K562 (cell line): ENCODE measurements at regions not wholly inside any gene's neighbourhood (a gene's known extent, or its start where the extent isn't known, plus 50 kb on each side); places are given as distances from the start of the nearest gene placed in this dataset.

ENCODE experiments used
- ATAC-seq: fragments of 200-7000 bp; cut with Tn5 transposase; 3 replicates; pipeline ENCODE4 v1.9.1; 2020; ENCODE audit warnings: moderate library complexity
- BruUV-seq: library from RNA; stranded (reverse); fragments of 400-500 nt; replicated peaks from 2 replicates; lab custom pipeline; 2021; lab: Mats Ljungman, UMichigan
- CTCF ChIA-PET: fragments of 300-600 bp; formaldehyde crosslinking; extraction: SDS; loops from one replicate; lab custom pipeline; 2021; ENCODE audit warnings: low intra/inter-chr PET ratio; lab: Yijun Ruan, JAX
- POLR2A ChIA-PET: fragments of 300-600, 350-650 bp; sonication (Branson Sonifier 250); formaldehyde crosslinking; extraction: SDS; loops from one replicate; lab custom pipeline; 2021; ENCODE audit warnings: antibody characterized with exemption, inconsistent platforms; lab: Yijun Ruan, JAX
- DNase-seq, 4 experiments: peaks; one replicate each; pipeline versions ENCODE4 v3.0.0 to v3.0.0-alpha.2; 2011 to 2018; ENCODE audit warnings: low spot score in 3 of 4, mixed read lengths in 3 of 4; ENCODE audit errors: extremely low read depth in 1 of 4
- FAIRE-seq: peaks from 2 replicates; lab custom pipeline; 2011; peaks lifted over from hg19 to GRCh38; lab: Jason Lieb, UNC
- H2AFZ ChIP-seq: 2 replicates; pipeline ENCODE4 v1.6.0; 2011; ENCODE audit warnings: low read depth, low read length, control low read depth, inconsistent platforms
- H3K27ac ChIP-seq: fragments of 200-600 bp; 3 replicates; pipeline ENCODE4 v1.8.0; 2011; ENCODE audit warnings: low read depth, mild to moderate bottlenecking, control low read depth, inconsistent platforms, low read length, moderate library complexity, mixed read lengths; ENCODE audit errors: extremely low read depth
- H3K27me3 ChIP-seq, 2 experiments: fragments of 300-600 bp in 1 of 2; 2 replicates in 1 of 2; 3 replicates in 1 of 2; pipeline versions ENCODE4 v1.6.0 to v1.8.0; 2011; ENCODE audit warnings: inconsistent platforms in 2 of 2, low read length in 2 of 2, mild to moderate bottlenecking in 1 of 2, mixed read lengths in 1 of 2, moderate library complexity in 1 of 2; ENCODE audit not compliant: control insufficient read depth in 2 of 2, insufficient read depth in 2 of 2
- H3K36me3 ChIP-seq: fragments of 300-600 bp; 3 replicates; pipeline ENCODE4 v1.8.0; 2011; ENCODE audit warnings: mild to moderate bottlenecking, low read length, inconsistent platforms; ENCODE audit not compliant: control insufficient read depth, insufficient read depth
- H3K4me1 ChIP-seq, 2 experiments: fragments of 200-600 bp in 1 of 2; replicated peaks in 1 of 2; 2 replicates in 1 of 2; 3 replicates in 1 of 2; pipeline versions ENCODE4 v1.5.1 to v1.8.0; 2011; ENCODE audit warnings: inconsistent platforms in 2 of 2, low read length in 2 of 2, mild to moderate bottlenecking in 1 of 2, mixed read lengths in 1 of 2, moderate library complexity in 1 of 2; ENCODE audit not compliant: control insufficient read depth in 2 of 2, insufficient read depth in 2 of 2
- H3K4me2 ChIP-seq: 2 replicates; pipeline ENCODE4 v1.6.1; 2011; ENCODE audit warnings: low read length, control low read depth, inconsistent platforms, mixed read lengths; ENCODE audit not compliant: insufficient read depth
- H3K4me3 ChIP-seq: fragments of 200-600 bp; sonication (generic), shearing (Covaris generic); 2 replicates; pipeline ENCODE4 v1.5.1; 2016; ENCODE audit warnings: control low read depth, inconsistent platforms
- H3K79me2 ChIP-seq: fragments of 200-600 bp; 3 replicates; pipeline ENCODE4 v1.8.0; 2011; ENCODE audit warnings: low read length, inconsistent platforms; ENCODE audit not compliant: control insufficient read depth, insufficient read depth
- H3K9ac ChIP-seq, 2 experiments: 2 replicates each; pipeline versions ENCODE4 v1.6.0 to v1.6.1; 2011; ENCODE audit warnings: low read depth in 2 of 2, low read length in 2 of 2, control low read depth in 1 of 2, inconsistent platforms in 1 of 2, mild to moderate bottlenecking in 1 of 2, mixed read lengths in 1 of 2; ENCODE audit not compliant: insufficient read depth in 1 of 2
- H3K9me1 ChIP-seq: one replicate; pipeline ENCODE4 v1.6.0; 2011; ENCODE audit warnings: inconsistent platforms, mild to moderate bottlenecking, low read length, moderate library complexity; ENCODE audit not compliant: control insufficient read depth, insufficient read depth
- H3K9me3 ChIP-seq: replicated peaks from 2 replicates; pipeline ENCODE4 v1.5.1; 2011; ENCODE audit warnings: low read depth, low read length, inconsistent platforms; ENCODE audit not compliant: control insufficient read depth, insufficient read depth
- H4K20me1 ChIP-seq: replicated peaks from 2 replicates; pipeline ENCODE4 v1.6.1; 2011; ENCODE audit warnings: low read length, inconsistent platforms, mixed read lengths; ENCODE audit not compliant: control insufficient read depth, insufficient read depth
- CEBPG ChIP-seq, 3 experiments: fragments of 200-800 bp in 1 of 3; sonication (Bioruptor generic) in 1 of 3; sonication (generic) in 1 of 3; formaldehyde crosslinking in 1 of 3; IDR thresholded peaks in 2 of 3; conservative IDR thresholded peaks in 1 of 3; 2 replicates each; pipeline versions ENCODE4 v1.6.1 to v1.8.0; 2016 to 2022; ENCODE audit warnings: missing compliant biosample characterization in 2 of 3, missing genetic modification characterization in 2 of 3, mild to moderate bottlenecking in 1 of 3, missing genetic modification reagents in 1 of 3
- CTBP1 ChIP-seq: fragments of 450-650 bp; IDR thresholded peaks from 2 replicates; pipeline ENCODE4 v1.6.1; 2016; ENCODE audit warnings: borderline replicate concordance
- ESRRA ChIP-seq: fragments of 450-650 bp; IDR thresholded peaks from 2 replicates; pipeline ENCODE4 v1.6.1; 2014; ENCODE audit warnings: low read depth, mild to moderate bottlenecking, moderate library complexity, borderline replicate concordance
- POLR2G ChIP-seq: fragments of 200-400 bp; formaldehyde crosslinking; IDR thresholded peaks from 2 replicates; pipeline ENCODE4 v1.6.1; 2017; ENCODE audit warnings: low read depth, mild to moderate bottlenecking, antibody characterized with exemption, low read length, moderate library complexity
- PTTG1 ChIP-seq: fragments of 450-650 bp; IDR thresholded peaks from 2 replicates; pipeline ENCODE4 v1.6.1; 2016; ENCODE audit warnings: low read depth, mild to moderate bottlenecking, missing genetic modification characterization, missing compliant biosample characterization
- RFX5 ChIP-seq: IDR thresholded peaks from 2 replicates; pipeline ENCODE4 v1.6.1; 2011; ENCODE audit warnings: low read depth, mild to moderate bottlenecking, improper control_type of control experiment, low read length
- SMAD4 ChIP-seq: fragments of 250-450 bp; sonication (Bioruptor Pico); conservative IDR thresholded peaks from 2 replicates; pipeline ENCODE4 v1.8.0; 2021; ENCODE audit warnings: inconsistent platforms, mild to moderate bottlenecking, moderate library complexity
- SRSF3 ChIP-seq: fragments of 200-400 bp; formaldehyde crosslinking; IDR thresholded peaks from 2 replicates; pipeline ENCODE4 v1.6.1; 2016; ENCODE audit warnings: mild to moderate bottlenecking, low read length, moderate library complexity; ENCODE audit not compliant: insufficient read depth
- ZFP36 ChIP-seq: fragments of 150-350 bp; IDR thresholded peaks from 2 replicates; pipeline ENCODE4 v1.6.1; 2018; ENCODE audit warnings: low read length, low read depth; ENCODE audit not compliant: partially characterized antibody
- ZNF311 ChIP-seq: fragments of 250-450 bp; sonication (Bioruptor Pico); IDR thresholded peaks from 2 replicates; pipeline ENCODE4 v1.4.0; 2020; ENCODE audit warnings: mild to moderate bottlenecking, moderate library complexity
- ZNF586 ChIP-seq: fragments of 450-650 bp; formaldehyde crosslinking; conservative IDR thresholded peaks from 2 replicates; pipeline ENCODE4 v1.4.0; 2020; ENCODE audit warnings: mild to moderate bottlenecking, moderate library complexity
- WGBS: fragments of 100-300 bp; shearing (Covaris generic); methylation state at CpG from one replicate; pipeline ENCODE4 v1.1.6; 2016; ENCODE audit warnings: low coverage, mixed read lengths; ENCODE audit not compliant: insufficient coverage; ENCODE audit errors: missing lambda C conversion rate; 5-methylcytosine and 5-hydroxymethylcytosine counted together
- in situ Hi-C: fragments of 300-500 bp; cut with MboI; formaldehyde crosslinking; loops from 4 replicates; pipeline ENCODE4 v1.15.0; 2018; ENCODE audit warnings: inconsistent platforms, mixed read lengths
- intact Hi-C: fragments of 100-400 bp; cut with micrococcal nuclease; formaldehyde crosslinking; loops from 2 replicates; pipeline ENCODE4 v1.14.2; 2022
- TF ChIP-seq, protein P1 (sequence below): fragments of 250-450 bp; sonication (Bioruptor Pico); IDR thresholded peaks from 2 replicates; pipeline ENCODE4 v1.5.0; 2020; ENCODE audit warnings: mild to moderate bottlenecking, borderline replicate concordance

DNA sequence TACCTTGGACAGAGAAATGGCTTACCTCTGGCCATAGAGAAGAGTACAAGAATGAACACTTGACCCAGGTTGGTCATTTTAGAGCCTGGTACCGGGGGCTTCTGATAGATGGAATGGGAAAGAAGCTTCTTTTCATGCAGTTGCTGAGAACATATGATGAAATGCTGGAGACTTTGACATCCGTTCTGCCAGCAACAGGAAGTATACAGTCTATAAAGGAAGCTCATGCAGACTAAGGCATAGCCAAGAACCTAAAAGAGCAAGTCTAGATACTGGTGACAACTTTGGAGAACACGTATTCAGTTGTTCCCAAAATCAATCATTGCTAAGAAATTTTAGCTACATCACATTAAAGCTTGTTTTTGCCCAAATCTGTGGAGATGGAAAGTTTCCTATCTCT lies 894.6 kb downstream of the METTL15 start:
- Histone ChIP-seq H3K4me2 (no peak overlapping the region), H3K4me1 (no peaks in the 10 kb centered on the region), H3K36me3 (no peaks in the 10 kb centered on the region), H3K27me3 (no peaks in the 10 kb centered on the region), H3K9ac (no peak overlapping the region), H3K27ac (no peak overlapping the region), H3K4me3 (no peak overlapping the region), H4K20me1 (no peaks in the 10 kb centered on the region), H3K79me2 (no peaks in the 10 kb centered on the region), H3K9me3 (no peaks in the 10 kb centered on the region), H2AFZ (no peak overlapping the region), H3K9me1 (no peaks in the 10 kb centered on the region)
- DNase-seq = no peak
- no TSS peak for BruUV-seq
- 0% methylated on average over 3 of the region's 3 CpGs for WGBS
- no peak for FAIRE-seq
- intact Hi-C loops (no loop called here), in situ Hi-C loops (no loop called here)
- no peak for TF ChIP-seq CTBP1
- no peak for TF ChIP-seq ZNF586
- no peak for TF ChIP-seq ZNF311 (CRISPR knock-in tag)
- TF ChIP-seq POLR2G = no peak
- no peak for TF ChIP-seq ZFP36
- no peak for TF ChIP-seq SRSF3
- no peak for TF ChIP-seq PTTG1 (tag)
- TF ChIP-seq SMAD4 (CRISPR knock-in tag) = no peak
- no peak for TF ChIP-seq ESRRA
- TF ChIP-seq, protein P1, sequence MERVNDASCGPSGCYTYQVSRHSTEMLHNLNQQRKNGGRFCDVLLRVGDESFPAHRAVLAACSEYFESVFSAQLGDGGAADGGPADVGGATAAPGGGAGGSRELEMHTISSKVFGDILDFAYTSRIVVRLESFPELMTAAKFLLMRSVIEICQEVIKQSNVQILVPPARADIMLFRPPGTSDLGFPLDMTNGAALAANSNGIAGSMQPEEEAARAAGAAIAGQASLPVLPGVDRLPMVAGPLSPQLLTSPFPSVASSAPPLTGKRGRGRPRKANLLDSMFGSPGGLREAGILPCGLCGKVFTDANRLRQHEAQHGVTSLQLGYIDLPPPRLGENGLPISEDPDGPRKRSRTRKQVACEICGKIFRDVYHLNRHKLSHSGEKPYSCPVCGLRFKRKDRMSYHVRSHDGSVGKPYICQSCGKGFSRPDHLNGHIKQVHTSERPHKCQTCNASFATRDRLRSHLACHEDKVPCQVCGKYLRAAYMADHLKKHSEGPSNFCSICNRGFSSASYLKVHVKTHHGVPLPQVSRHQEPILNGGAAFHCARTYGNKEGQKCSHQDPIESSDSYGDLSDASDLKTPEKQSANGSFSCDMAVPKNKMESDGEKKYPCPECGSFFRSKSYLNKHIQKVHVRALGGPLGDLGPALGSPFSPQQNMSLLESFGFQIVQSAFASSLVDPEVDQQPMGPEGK (CRISPR knock-in tag) = no peak
- TF ChIP-seq RFX5 = no peak
- TF ChIP-seq CEBPG (CRISPR knock-in tag; IDR thresholded peaks at IDR 0.05) = no peak
- TF ChIP-seq CEBPG (tag; conservative IDR thresholded peaks at IDR 0.05 in 1 of 2, IDR thresholded peaks at IDR 0.05 in 1 of 2) = no peak
- no peak for ATAC-seq
- CTCF ChIA-PET = no interaction called here
- POLR2A ChIA-PET = no interaction called here
